Amniotic stem cell (primary cell): ENCODE measurements at regions not wholly inside any gene's neighbourhood (a gene's known extent, or its start where the extent isn't known, plus 50 kb on each side); places are given as distances from the start of the nearest gene placed in this dataset.

Source experiments
- DNase-seq: peaks from one replicate; lab custom pipeline; 2025; lab: John Stamatoyannopoulos, UW

DNA sequence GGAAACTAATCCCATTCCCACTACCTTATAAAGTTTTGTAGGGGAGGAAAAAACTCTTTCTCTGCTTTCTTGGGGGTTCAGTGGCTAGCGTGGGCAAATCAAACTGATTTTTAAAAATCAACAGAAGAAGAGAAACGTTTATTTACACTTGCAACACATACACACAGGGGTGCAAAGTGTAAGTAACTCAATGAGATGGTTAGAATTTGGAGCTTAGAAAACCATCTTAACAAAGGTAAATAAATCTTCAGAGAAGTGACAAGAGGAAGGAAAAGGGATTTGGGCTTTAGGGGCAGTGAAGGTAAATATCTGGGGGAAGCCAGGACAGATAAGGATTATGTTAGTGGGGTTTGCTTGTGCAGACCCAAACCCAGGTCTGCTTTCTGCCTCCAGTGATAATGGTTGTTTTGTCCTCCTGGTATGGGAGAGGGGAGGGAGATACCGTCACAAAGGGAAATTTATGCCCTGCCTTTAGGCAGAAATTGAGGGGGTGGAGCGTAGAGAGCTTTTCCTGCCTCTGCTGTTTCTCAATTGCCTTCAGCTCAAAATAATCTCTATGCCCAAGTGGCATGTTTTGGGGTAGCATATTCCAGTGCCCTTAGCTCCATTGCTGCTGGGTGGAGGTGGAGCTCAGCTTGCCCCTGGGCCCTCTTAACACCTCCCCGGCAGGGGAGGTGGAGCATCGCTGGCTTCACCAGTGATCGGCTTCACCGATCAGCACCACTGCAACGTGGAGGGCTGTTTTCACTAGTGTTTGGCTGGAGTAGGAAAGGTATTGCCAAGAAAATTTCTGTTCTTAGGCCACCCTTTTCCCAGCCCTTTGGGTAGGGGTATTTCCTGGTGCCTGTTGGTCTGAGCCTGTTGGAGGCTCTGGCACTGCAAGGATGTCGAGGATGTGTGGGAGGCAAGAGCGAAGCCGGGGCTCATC lies 92.2 kb downstream of the TEX51 start:
- no peak for DNase-seq

DNA sequence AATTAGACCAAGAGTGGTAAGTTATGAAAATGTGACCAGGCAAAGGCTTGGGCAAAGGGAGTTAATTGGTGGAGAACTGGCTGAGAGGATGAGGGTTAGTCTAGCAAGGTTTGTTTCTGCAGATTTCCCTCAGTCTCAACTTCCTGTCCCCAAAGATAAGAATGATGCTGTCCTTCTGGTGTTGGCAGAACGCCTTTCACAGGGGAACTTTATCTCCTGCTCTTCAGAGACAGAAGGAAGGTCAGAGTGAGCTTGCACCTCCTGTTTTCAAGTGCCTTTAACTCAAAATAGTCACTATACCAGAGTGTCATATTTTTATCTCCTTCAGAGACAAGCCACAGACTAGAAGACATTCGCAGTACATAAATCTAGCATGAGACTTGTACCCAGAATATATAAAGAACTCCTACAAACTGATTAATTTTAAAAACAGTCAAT lies 95.7 kb downstream of the TEX51 start:
- DNase-seq: no peak

DNA sequence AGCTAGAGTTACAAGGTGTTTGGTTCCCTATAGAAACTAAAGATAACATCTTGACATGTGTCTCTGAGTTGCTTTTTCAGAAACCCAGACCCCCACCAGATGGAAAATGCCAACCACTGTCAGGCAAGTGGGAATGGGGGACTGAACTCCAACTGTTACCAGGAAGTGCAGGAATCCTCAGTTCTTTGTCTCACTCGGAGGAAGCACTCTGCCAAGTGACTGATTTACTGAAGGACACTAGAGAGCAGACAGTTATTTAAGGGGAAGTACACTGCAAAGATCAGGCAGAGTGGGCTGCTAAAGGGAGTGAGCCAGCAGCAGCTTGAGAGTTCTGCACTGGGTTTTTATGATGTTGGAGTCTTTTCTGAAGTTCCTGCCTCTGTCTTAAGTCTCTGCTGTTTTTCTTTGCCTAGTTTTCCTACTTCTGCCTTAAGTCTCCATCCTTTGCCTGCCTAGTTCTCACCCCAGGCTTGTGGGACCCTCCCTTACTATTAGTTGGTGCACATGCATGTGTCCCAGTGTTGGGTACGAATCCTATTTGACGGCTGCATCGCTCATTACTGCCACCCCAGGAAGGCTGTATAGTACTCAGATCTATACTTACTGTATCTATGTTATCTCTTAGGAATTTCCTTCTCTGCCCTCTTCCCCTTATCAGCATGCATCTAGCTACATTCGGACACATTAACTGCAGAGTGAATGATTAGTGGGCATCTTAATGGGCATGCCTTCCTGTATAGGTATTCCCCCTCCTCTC lies 97.1 kb downstream of the TEX51 start:
- DNase-seq: no peak

DNA sequence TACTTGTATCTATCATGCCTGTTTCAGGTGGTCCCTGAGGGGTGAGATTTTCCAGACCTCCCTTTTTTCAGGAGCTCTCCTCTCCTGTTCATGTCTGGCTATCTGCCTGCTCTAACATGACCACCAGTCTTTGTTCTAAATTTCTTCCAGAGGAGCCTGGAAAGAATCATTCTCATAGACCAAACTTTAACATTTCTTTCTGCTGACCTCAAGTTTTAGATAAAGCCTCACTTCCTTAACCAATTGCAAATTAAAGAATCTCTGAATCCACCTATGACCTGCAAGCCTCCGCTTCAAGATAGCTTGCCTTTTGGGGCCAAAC lies 97.6 kb downstream of the TEX51 start:
- DNase-seq: no peak
